Ishikawa (cell line): ENCODE measurements at regions not wholly inside any gene's neighbourhood (a gene's known extent, or its start where the extent isn't known, plus 50 kb on each side); places are given as distances from the start of the nearest gene placed in this dataset.

ENCODE experiments used
- CEBPB ChIP-seq: IDR thresholded peaks from 2 replicates; pipeline ENCODE4 v1.6.1; 2012
- CREB1 ChIP-seq: IDR thresholded peaks from 2 replicates; pipeline ENCODE4 v1.6.1; 2012; ENCODE audit warnings: low read depth
- EGR1 ChIP-seq: IDR thresholded peaks from 2 replicates; pipeline ENCODE4 v1.6.1; 2012
- EP300 ChIP-seq: IDR thresholded peaks from 2 replicates; pipeline ENCODE4 v1.6.1; 2012; ENCODE audit warnings: borderline replicate concordance
- FOXM1 ChIP-seq: IDR thresholded peaks from 2 replicates; pipeline ENCODE4 v1.6.1; 2012; ENCODE audit warnings: low read depth, borderline replicate concordance
- NFIC ChIP-seq: IDR thresholded peaks from 2 replicates; pipeline ENCODE4 v1.6.1; 2012
- RAD21 ChIP-seq: IDR thresholded peaks from 2 replicates; pipeline ENCODE4 v1.6.1; 2012; ENCODE audit warnings: low read depth
- REST ChIP-seq: IDR thresholded peaks from 2 replicates; pipeline ENCODE4 v1.6.1; 2012; ENCODE audit warnings: low read depth, mild to moderate bottlenecking
- TAF1 ChIP-seq: IDR thresholded peaks from 2 replicates; pipeline ENCODE4 v1.6.1; 2012; ENCODE audit warnings: low read depth, mild to moderate bottlenecking
- TCF12 ChIP-seq: IDR thresholded peaks from 2 replicates; pipeline ENCODE4 v1.6.1; 2012; ENCODE audit warnings: low read depth
- TEAD4 ChIP-seq: IDR thresholded peaks from 2 replicates; pipeline ENCODE4 v1.6.1; 2012
- YY1 ChIP-seq: IDR thresholded peaks from 2 replicates; pipeline ENCODE4 v1.6.1; 2012; ENCODE audit warnings: low read depth
- ZBTB7A ChIP-seq: IDR thresholded peaks from 2 replicates; pipeline ENCODE4 v1.6.1; 2012; ENCODE audit warnings: low read depth
- TF ChIP-seq, protein P1 (sequence below): IDR thresholded peaks from 2 replicates; pipeline ENCODE4 v1.6.1; 2012
- TF ChIP-seq, protein P2 (sequence below): IDR thresholded peaks from 2 replicates; pipeline ENCODE4 v1.6.1; 2012

GRCh38 chr5:40033009-40033408 is 608.2 kb upstream of the DAB2 start:
- no peak for TF ChIP-seq NFIC
- no peak for TF ChIP-seq EP300
- TF ChIP-seq, protein P1, sequence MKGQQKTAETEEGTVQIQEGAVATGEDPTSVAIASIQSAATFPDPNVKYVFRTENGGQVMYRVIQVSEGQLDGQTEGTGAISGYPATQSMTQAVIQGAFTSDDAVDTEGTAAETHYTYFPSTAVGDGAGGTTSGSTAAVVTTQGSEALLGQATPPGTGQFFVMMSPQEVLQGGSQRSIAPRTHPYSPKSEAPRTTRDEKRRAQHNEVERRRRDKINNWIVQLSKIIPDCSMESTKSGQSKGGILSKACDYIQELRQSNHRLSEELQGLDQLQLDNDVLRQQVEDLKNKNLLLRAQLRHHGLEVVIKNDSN: no peak
- TF ChIP-seq REST: no peak
- no peak for TF ChIP-seq EGR1
- no peak for TF ChIP-seq CREB1
- TF ChIP-seq, protein P2, sequence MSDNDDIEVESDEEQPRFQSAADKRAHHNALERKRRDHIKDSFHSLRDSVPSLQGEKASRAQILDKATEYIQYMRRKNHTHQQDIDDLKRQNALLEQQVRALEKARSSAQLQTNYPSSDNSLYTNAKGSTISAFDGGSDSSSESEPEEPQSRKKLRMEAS: no peak
- no peak for TF ChIP-seq TEAD4
- TF ChIP-seq CEBPB: no peak
- no peak for TF ChIP-seq FOXM1
- TF ChIP-seq TCF12: no peak
- no peak for TF ChIP-seq RAD21
- TF ChIP-seq ZBTB7A: no peak
- TF ChIP-seq YY1: no peak
- TF ChIP-seq TAF1: no peak

DNA sequence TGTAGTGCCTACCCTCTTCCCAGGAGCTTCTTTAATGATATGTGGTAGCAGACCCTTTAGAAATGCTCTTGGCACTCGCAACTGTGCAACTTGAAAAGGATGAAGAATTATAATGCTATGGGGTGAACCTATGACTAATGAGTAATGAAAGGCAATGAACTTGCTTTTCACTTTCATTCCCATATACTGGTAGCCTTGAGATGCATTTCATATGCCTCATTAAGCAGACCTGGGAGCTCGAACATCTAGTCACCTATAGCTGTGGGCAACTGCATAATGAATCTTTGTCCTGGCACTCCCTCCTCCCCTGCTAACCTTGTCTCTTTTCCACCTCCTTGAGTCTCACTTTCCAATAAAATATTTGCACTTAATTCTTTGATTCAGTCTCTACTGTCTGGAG is 605.9 kb upstream of the DAB2 start:
- no peak for TF ChIP-seq REST
- TF ChIP-seq TAF1: no peak
- no peak for TF ChIP-seq CEBPB
- no peak for TF ChIP-seq CREB1
- no peak for TF ChIP-seq NFIC
- TF ChIP-seq, protein P2: no peak
- TF ChIP-seq, protein P1: no peak
- no peak for TF ChIP-seq EP300
- TF ChIP-seq RAD21: no peak
- no peak for TF ChIP-seq EGR1
- no peak for TF ChIP-seq TCF12
- TF ChIP-seq ZBTB7A: no peak
- TF ChIP-seq TEAD4: no peak
- TF ChIP-seq FOXM1: no peak

DNA sequence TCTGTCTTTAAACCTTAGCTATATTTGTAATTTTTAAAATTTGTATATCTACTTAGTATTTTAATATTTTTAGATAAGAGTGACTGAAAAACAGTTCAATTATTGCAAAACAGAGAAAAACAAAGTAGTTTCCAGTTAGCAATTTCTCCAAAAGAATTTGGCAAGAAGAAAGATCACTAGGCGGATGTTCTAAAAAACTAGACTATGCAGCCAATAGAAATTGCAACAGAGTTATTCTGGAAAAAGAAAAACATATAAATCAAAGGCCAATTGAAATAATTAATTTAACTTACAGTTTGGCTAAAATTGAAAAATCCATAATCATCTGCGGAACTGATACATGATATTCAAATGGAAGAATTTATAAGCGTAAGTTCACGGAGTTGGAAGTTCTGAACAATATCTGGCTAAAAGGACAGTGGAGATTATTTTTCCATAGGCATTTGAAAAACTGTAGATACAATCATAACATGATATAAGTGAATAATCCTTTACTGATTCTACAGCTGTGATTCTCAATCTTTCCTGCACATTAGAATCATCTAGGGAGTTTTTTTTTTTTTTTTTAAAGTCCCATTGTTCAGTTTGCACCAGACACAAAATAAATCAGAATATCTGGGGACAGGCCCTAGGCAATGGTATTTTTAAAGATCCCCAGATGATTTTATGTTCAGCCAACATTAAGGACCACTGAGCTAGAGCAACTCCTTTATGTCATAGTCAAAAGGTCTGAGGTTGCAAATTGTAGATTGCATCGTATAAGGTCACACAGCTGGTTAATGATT is 605.1 kb upstream of the DAB2 start:
- TF ChIP-seq, protein P1: no peak
- TF ChIP-seq ZBTB7A (no peak), TCF12 (no peak), EGR1 (no peak)

GRCh38 chr5:40027400-40027799 is 602.6 kb upstream of the DAB2 start:
- no peak for TF ChIP-seq TAF1
- TF ChIP-seq REST: no peak
- no peak for TF ChIP-seq CEBPB
- TF ChIP-seq TCF12: no peak
